Hepatocyte (in vitro differentiated cells): ENCODE measurements at regions not wholly inside any gene's neighbourhood (a gene's known extent, or its start where the extent isn't known, plus 50 kb on each side); places are given as distances from the start of the nearest gene placed in this dataset.

Experiments
- EZH2 ChIP-seq: fragments of 200-600 bp; sonication (generic); IDR thresholded peaks from 2 replicates; pipeline ENCODE4 v1.6.1; 2016; ENCODE audit warnings: antibody characterized with exemption, mild to moderate bottlenecking, borderline replicate concordance
- EZH2phosphoT487 ChIP-seq: fragments of 200-600 bp; sonication (generic); IDR thresholded peaks from one replicate; pipeline ENCODE4 v1.6.1; 2018; ENCODE audit warnings: antibody characterized with exemption, mild to moderate bottlenecking, low read depth, moderate library complexity; ENCODE audit not compliant: unreplicated experiment, severe bottlenecking
- TF ChIP-seq, protein P1 (sequence below): fragments of 200-600 bp; sonication (generic); IDR thresholded peaks from 2 replicates; pipeline ENCODE4 v1.5.1; 2016; ENCODE audit warnings: antibody characterized with exemption, mild to moderate bottlenecking; ENCODE audit not compliant: poor library complexity

DNA sequence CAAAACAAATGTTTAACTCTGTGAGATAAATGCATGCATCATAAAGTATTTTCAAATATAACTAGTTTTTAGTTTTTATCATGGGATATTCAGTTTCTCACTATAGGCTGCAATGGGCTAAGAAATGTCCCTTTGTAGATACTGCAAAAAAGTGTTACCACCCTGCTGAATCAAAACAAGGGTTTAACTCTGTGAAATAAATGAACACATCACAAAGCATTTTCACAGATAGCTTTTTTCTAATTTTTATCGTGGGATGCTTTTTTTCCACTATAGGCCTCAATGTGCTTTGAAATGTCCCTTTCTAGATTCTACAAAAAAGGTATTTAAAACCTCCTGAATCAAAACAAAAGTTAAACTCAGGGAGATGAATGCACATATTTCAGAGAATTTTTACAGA, 541.1 kb downstream of the KCNJ18 start:
- TF ChIP-seq, protein P1, sequence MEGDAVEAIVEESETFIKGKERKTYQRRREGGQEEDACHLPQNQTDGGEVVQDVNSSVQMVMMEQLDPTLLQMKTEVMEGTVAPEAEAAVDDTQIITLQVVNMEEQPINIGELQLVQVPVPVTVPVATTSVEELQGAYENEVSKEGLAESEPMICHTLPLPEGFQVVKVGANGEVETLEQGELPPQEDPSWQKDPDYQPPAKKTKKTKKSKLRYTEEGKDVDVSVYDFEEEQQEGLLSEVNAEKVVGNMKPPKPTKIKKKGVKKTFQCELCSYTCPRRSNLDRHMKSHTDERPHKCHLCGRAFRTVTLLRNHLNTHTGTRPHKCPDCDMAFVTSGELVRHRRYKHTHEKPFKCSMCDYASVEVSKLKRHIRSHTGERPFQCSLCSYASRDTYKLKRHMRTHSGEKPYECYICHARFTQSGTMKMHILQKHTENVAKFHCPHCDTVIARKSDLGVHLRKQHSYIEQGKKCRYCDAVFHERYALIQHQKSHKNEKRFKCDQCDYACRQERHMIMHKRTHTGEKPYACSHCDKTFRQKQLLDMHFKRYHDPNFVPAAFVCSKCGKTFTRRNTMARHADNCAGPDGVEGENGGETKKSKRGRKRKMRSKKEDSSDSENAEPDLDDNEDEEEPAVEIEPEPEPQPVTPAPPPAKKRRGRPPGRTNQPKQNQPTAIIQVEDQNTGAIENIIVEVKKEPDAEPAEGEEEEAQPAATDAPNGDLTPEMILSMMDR, result no peak
- no peak for TF ChIP-seq EZH2
- TF ChIP-seq EZH2phosphoT487, result no peak
